Mucosa of gallbladder (tissue), 1 donor: ENCODE measurements at regions not wholly inside any gene's neighbourhood (a gene's known extent, or its start where the extent isn't known, plus 50 kb on each side); places are given as distances from the start of the nearest gene placed in this dataset.
"Not testable (repeated sequence)": the region's sequence is repeated elsewhere in the genome, so short reads cannot be mapped to it uniquely, and the experiment has no call there.

Experiments
- DNase-seq: peaks from one replicate; pipeline ENCODE4 v3.0.0-alpha.2; 2020; ENCODE audit warnings: low spot score
- donor health status: DM: no; HTN: no; CAD: no.

DNA sequence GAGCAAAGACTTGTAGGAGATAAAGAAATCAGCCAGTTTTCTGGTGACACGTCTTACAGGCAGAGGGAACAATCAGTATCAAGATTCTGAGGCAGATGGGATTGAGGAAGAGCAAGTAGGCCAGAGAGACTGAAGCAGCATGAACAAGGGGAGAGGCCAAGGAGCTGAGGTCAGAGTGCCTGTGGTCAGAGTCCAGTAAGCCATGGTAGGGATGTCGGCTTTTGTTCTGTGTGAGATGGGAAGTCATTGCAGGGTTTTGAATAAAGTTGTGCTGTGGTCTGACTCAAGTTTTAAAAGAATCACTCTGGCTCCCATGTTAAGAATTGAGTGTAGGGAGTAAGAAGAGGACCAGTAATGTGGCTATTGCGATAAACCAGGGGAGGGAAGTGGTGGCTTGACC is 85.9 kb upstream of the IVNS1ABP start:
- DNase-seq = no peak

DNA sequence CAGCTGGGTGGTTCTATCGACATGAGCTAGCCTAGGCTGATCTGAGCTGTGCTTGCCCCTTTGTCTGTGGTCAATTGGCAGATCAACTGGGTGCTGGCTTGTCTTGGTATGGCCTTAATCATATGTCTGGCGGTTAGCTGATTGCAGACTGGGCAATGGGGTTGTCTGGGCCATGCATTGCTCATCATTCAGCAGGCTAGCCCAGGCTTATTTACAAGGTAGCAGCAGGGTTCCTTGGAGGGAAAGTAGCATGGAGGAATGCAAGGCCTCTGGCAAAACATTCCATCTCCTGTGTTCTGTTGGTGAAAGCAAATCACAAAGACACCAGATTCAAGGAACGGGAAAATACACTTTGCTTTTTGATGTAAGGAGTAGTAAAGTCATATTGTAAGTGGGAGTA is 84.0 kb upstream of the IVNS1ABP start:
- DNase-seq = no peak

DNA sequence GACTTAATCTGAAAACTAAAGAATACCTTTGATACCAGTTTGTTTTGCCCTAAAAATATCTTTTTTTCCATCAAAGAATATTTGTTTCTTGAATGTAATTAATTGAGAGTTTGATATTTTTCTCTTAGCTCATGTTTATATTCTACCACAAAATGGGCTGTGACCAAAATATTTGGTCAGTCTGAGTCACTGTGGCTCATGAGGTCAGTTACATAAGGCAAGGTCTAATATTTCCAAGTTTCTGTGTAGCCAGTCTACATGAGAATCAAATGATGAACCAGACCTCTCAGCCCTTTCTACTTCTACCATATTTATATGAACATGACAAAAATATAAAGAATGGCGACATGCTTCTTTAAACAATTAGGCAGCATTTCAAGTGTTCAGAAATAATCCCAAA is 83.0 kb upstream of the IVNS1ABP start:
- no peak for DNase-seq

DNA sequence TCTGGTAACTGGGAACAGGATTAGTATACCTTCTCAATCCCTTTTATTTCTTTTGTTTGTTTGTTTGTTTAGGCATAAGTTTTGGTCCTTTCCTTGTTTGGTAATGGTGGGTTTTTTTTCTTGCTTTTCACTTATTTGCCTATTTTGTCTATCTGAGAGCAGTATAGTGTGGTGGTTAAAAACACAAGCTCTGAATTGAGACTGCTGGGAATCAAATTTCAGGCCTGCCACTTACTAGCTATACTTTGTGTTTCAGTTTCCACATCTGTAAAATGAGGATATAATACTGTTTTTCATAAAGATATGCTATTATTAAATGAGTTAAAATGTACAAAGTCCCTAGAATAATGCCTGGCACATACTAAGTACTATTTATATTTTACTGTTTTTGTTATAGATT is 81.6 kb upstream of the IVNS1ABP start:
- DNase-seq = no peak

DNA sequence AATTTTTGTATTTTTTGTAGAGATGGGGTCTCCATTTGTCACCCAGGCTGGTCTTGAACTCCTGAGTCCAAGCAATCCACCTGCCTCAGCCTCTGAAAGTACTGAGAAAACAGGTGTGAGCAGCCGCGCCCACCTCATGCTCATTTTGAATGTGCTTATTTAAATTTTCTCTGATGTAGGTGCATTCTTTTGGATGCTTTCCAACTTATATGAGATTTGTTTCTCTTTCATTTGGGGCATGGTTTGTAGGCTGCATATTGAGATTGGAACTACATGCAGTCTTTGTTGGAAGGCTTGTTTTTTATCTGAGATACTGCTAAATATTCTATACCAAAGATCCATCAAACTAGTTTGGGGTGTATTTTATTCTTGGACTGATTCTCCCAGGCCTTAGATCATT is 81.0 kb upstream of the IVNS1ABP start:
- DNase-seq = no peak

DNA sequence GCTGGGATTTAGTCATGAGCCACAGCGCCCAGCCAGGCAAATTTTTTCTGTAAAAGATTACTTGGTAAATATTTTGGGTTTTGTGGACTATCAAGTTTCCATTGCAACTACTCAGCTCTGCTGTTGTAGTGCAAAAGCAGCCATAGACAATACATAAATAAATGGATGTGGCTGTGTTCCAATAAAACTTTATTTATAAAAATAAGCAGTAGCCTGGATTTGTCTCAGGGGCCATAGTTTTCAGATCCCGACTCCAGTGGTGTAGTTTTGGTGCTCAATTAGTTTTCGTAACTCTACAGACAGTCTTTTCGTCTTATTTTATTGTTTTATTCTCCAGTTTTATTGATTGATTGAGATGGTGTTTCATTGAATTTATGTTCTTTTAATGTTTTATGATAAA is 80.1 kb upstream of the IVNS1ABP start:
- DNase-seq = no peak

DNA sequence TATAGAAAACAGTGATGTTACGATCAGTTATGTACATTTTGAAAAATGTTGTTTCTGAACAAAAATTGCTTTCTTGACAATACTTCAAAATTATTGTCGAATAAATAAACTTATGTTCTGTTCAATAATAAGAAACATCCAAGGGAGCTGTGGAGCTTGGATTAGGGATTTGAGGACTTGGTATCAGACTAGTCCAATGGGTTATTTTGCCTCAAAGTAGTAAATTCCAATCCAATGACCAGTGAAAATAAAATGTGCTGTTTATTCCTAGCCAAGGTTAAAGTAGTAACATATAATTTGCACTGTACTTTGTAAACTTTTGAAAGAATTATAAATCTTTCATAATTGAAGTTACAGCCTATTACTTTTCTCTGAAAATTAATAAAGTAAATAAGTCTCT is 79.1 kb upstream of the IVNS1ABP start:
- no peak for DNase-seq

DNA sequence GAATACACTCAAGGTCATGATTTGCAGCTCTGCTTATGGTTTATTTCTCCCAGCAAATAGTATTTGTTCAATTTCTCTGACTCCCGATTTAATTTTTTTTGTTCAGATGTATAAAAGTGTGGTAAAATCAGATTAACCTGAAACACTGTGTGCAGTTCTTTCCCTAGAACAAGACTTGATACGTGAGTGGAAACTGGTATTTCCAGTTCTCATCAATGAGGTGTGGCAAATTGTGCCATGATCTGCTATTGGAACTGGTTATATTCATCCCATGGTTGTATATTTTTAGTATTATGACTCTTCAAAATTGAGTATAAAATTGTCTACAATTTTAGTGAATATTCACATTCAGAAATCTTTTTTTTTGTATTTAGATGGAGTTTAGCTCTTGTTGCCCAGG is 76.8 kb upstream of the IVNS1ABP start:
- DNase-seq = no peak

DNA sequence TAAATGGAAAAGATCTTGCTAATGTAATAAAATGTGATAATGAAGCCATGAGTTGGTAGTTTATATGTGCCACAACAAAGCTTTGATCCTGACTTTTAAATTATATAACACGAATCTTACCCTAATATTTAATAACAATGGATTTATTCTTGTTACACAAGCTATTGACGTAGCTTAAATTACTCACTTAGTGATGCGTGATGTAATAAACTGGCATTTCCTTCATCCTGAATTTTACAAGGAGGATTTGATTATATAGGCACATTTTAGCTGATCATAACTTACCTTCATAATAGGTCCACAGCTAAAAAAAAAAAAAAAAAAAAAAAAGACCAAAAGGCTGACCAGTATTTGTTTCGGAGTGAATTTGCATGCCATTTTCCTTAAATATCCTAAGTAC is 76.2 kb upstream of the IVNS1ABP start:
- DNase-seq = no peak

DNA sequence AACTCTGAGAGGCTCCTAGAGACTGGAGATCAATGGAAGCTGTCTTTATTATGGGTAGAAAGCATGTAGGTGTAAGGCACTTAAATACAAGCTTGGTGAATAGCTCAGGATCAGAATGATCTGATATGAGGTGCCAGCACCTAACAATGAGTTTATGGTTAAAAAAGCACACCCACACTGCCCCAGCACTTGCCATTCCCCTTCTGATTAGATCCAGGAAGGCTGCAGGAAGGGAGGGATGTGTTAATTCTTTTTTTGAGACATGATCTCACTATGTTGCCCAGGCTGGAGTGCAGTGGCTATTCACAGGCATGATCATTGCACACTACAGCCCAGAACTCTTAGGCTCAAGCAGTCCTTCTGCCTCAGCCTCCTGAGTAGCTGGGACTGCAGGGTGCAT is 71.8 kb upstream of the IVNS1ABP start:
- DNase-seq = no peak

DNA sequence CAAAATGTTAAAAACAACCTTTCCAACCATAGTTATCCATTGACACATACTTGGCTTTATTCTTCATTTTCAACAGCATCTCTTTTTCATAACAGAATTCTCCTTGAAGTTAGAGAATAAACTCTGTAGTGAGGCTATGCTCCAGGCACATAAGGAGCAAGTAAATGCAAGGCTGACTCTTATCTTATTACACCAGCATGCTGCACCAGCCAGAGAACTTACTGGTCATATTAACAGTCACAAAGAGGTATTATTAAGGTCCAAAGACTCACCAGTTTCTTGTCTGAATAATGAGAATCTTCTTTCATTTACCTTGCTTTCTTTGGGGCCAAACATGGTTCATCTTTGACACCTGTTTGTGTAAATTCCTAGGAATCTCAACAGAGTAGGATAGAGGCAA is 71.3 kb upstream of the IVNS1ABP start:
- no peak for DNase-seq

DNA sequence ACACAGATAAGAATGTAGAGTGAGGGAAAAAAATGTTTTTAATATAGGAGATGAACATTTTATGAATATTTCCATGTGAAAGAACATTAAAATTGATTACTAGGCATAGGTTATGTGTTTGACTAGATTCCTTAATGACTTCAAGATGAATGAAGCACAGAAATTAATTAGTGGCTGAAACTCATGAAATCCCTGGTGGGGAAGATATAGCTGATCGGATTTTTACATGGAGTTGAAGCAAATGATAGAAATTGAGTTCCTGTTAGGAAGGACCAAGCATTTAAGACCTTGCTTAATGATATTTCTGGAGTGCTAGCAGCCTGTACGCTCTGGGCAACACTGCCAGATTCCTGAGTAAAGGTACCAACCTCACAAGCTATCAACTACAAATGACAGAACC is 68.9 kb upstream of the IVNS1ABP start:
- DNase-seq = no peak

DNA sequence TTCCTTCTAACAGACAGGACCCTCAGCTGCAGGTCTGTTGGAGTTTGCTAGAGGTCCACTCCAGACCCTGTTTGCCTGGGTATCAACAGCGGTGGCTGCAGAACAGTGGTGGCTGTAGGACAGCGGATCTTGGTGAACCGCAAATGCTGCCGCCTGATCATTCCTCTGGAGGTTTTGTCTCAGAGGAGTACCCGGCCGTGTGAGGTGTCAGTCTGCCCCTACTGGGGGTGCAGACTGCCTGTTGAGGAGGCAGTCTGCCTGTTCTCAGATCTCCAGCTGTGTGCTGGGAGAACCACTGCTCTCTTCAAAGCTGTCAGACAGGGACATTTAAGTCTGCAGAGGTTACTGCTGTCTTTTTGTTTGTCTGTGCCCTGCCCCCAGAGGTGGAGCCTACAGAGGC is 66.8 kb upstream of the IVNS1ABP start:
- not testable (repeated sequence) for DNase-seq

DNA sequence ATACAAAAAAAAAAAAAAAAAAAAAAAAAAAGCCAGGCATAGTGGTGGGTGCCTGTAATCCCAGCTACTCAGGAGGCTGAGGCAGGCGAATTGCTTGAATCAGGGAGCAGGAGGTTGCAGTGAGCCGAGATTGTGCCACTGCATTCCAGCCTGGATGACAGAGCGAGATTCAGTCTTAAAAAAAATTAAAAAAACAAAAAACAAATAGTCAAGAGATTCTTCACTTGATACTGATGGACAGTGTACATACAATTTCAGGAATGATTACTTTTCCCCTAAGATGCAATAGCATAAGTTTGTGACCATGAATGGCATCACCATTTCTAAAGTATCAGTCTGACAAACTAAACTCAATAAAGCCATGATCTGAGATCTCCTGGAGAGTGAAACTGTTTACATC is 60.8 kb upstream of the IVNS1ABP start:
- no peak for DNase-seq

DNA sequence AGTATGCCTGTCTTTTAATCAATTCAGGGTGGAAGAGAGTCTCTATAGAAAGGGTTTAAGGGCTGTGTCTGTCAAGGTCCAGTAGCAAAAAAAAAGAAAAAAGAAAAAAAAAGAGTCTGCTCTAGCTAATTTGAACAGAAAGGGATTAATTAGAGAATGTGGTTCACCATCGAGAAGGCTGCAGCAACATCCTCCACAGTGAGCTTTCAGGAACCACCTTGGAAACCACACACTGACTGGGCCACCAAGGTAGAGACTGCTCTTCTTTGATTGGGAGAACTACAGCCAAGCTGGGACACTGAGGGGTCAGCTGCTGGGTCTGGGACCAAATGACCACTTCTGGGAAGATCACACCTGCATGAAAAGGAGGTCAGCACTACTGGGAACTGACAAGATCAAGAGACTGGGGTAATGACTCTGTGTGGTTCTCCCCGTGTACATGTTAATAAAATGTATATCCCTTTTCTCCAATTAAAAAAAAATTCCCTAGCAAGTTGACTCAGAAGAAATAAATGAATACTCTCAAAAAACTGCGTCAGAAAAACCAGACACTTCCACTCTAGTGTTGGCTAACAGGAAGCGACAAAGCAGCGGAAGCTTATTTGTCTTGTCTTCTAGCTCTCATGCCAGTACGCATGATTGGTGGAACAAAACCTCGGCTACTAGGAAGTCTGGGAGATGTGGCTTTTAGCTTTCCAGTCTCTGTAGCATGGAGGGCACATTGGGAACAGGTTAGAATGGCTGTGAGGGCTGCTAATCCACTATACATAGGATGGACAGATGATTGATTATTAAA is 60.0 kb upstream of the IVNS1ABP start:
- peak; percentile 17 for DNase-seq

DNA sequence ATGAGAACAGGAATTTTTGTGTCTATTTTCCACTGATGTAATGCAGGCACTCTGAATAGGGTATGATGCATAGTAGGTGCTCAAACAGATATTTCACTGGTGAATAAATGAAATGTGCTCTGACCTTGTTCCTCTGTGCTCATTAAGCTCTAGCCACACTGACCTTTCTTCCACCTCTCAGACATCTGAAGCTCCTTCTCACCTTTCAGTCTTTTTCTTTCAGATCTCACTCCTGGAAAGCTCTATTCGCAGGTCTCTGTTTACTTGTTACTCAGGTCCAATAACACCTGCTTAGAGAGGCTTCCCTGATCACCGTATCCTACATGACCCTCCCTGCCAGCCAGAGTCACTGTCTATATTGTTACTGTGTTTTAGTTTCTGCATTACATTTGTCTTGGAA is 59.2 kb upstream of the IVNS1ABP start:
- no peak for DNase-seq

DNA sequence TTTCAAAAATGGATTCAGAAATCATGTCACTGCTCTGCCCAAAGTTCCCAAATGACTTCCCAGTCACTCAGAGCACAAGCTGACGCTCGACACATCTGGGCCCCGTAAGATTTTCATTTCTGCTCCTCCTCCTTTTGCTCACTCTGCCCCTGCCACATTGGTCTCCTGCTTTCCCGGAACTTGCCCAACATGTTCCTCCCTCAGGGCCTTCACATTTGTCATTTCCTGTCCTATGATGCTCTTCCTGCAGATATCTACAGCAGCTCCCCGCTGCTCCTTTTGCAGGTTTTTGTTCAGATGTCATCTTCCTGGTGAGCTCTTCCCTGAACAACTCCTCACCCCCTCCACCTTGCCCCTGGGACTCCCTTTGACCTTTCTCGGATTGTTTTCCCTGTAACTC is 58.5 kb upstream of the IVNS1ABP start:
- peak; percentile 17 for DNase-seq

DNA sequence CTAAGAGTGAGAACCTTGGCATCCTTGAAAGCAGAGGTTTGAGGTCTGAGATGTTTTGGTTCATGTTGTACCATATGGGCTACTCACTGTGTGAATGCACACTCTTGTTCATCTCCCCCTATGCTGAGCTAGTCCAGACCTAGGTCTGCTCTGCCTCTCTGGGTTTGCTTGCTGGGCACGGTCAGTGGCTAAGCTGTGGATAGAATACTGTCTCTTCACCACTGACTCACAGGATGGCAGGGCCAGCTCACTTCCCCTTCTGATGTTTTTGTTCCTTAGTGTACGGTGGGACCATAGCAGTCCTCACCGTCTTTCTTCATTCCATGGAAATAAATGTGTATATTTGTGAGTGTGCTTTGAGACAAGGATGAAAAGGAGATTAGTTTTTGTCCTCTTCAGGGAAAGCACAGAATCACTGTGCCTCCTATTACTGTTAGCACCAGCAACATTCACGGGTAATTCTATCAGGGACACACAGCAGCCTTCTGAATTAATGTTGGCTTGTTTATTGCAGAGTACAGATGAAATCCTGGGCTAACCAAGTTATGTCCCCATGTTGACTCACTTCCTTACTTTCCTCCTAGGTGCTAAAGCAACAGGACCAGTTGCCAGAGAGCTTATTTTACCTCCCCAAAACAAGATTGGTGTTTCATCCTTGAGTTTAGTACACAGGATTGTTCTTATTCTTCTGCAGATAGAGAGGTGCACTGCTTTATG is 56.9 kb upstream of the IVNS1ABP start:
- no peak for DNase-seq

DNA sequence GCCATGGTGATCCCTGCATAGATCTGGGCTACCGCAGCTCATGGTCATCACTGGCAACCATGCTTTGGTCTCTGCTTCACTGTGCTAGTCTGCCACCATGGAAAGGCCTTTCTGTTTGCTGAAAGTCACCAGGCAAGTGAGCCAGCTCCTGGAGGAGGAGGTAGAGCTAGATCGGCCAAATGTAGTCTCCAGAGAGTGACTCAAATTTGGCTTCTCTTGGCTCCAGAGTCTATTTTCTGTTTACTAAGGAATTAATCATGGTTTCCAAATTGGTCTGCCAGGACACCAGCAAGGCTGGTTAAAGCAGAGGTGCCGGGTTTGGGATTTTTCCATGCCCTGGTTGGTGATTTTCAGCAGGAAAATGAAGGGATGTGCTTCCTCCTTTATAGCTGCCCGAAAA is 52.7 kb upstream of the IVNS1ABP start:
- no peak for DNase-seq

DNA sequence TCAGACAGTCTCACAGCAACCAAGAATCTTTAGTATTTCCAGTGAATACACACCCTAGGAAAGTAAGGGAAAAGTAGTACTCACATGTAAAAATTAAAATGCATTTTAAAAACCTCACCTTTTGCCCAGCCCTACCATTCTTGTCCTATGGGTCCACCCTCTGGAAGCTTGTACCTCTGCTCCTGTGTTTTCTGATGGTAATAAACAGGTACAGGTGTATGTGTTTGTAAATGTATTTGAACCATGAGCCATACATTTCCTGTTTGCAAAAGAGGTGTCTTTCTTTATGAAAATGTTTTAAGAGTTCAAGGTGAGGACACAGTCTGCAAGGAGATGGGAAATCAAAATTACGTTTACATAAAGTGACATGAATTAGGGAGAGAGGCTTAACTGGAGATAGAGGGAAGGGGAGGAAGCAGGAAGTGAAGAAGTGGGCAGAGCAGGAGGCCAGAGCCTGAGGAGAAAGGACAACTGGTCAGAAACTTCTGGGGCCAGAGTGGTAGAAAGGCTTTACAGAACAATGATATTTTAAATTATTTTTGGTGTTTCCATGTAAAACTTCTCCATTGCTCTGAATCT is 52.0 kb upstream of the IVNS1ABP start:
- no peak for DNase-seq

DNA sequence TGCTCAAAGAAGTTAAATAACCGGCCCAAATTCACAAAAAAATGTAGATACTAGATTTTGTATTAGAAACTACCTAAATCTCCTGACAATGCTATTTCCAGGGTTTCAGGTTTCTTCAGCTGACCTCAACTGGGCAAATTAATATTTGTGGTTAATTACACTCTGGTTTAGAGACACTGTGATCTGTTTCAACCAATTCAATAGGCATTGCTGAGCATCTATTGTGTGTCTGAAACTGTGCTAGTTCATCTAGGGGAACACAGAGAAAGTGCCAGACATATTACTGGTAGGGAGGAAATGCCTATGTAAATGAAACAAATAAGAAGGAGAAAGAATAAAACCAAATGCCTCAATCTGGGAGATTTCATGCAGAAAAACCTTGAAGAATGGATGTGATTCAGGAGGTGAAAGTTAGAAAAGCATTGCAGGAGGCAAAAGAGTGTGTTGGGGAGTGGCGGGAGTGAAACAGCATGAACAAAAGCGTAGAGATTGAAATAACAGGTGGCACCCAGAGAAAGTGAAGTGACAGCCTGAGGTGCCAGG is 51.3 kb upstream of the IVNS1ABP start:
- DNase-seq = no peak

DNA sequence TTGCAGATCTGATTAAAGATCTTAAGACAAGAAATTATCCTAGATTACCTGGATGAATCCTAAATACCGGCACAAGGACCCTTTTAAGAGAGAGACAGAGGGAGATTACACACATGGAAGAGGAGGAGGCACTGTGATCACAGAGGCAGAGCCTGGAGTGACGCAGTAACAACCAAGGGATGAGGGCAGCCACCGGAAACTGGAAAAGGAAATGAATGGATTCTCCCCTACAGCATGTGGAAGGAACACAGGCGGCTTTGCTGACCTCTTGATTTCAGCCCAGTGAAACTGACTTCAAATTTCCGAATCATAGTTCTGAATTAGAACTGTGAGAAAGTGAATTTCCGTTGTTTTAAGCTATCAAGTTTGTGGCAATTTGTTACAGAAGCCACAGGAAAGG is 50.2 kb upstream of the IVNS1ABP start:
- DNase-seq = no peak
